GM12878 (cell line): ENCODE measurements at regions not wholly inside any gene's neighbourhood (a gene's known extent, or its start where the extent isn't known, plus 50 kb on each side); places are given as distances from the start of the nearest gene placed in this dataset.

Source experiments
- ATAC-seq: fragments of 200-7000 bp; cut with Tn5 transposase; 3 replicates; pipeline ENCODE4 v1.9.1; 2020; ENCODE audit warnings: mild to moderate bottlenecking, moderate library complexity
- BruUV-seq: library from RNA; stranded (reverse); fragments of 400-500 nt; replicated peaks from 2 replicates; lab custom pipeline; 2021; lab: Mats Ljungman, UMichigan
- CTCF ChIA-PET: fragments of 300-600 bp; sonication (Branson Sonifier 250); formaldehyde crosslinking; extraction: SDS; loops from one replicate; lab custom pipeline; 2021; ENCODE audit warnings: inconsistent platforms; lab: Yijun Ruan, JAX
- POLR2A ChIA-PET: fragments of 350-600 bp; formaldehyde crosslinking; extraction: SDS; loops from one replicate; lab custom pipeline; 2021; ENCODE audit warnings: inconsistent platforms; lab: Charles Lee
- RAD21 ChIA-PET: fragments of 300-600 bp; sonication (Branson Sonifier 250); formaldehyde crosslinking; loops from one replicate; lab custom pipeline; 2023; ENCODE audit warnings: antibody characterized with exemption; ENCODE audit not compliant: unreplicated experiment; lab: Charles Lee
- SMC1A ChIA-PET: fragments of 300-600 bp; sonication (Branson Sonifier 250); formaldehyde crosslinking; loops from one replicate; lab custom pipeline; 2023; ENCODE audit not compliant: unreplicated experiment, uncharacterized antibody; lab: Charles Lee
- DNase-seq: peaks from one replicate; pipeline ENCODE4 v3.0.0-alpha.2; 2011; ENCODE audit warnings: low read depth, low spot score
- FAIRE-seq: peaks from 3 replicates; lab custom pipeline; 2011; peaks lifted over from hg19 to GRCh38; lab: Jason Lieb, UNC
- H2AFZ ChIP-seq: 2 replicates; pipeline ENCODE4 v1.6.0; 2011; ENCODE audit warnings: low read depth, low read length, control low read depth; ENCODE audit not compliant: control insufficient read depth
- H3K27ac ChIP-seq: 2 replicates; pipeline ENCODE4 v1.5.1; 2011; ENCODE audit warnings: control low read depth; ENCODE audit not compliant: control insufficient read depth, insufficient read depth
- H3K27me3 ChIP-seq, 2 experiments: replicated peaks in 1 of 2; 2 replicates each; pipeline versions ENCODE4 v1.6.0 to v1.6.1; 2011; ENCODE audit warnings: low read length in 1 of 2; ENCODE audit not compliant: control insufficient read depth in 2 of 2, insufficient read depth in 2 of 2
- H3K36me3 ChIP-seq, 2 experiments: 2 replicates each; pipeline ENCODE4 v1.5.1; 2011; ENCODE audit warnings: low read length in 1 of 2; ENCODE audit not compliant: control insufficient read depth in 2 of 2, insufficient read depth in 2 of 2
- H3K4me1 ChIP-seq: 2 replicates; pipeline ENCODE4 v1.6.1; 2011; ENCODE audit warnings: mild to moderate bottlenecking, low read length, moderate library complexity, mixed read lengths; ENCODE audit not compliant: control insufficient read depth, insufficient read depth
- H3K4me2 ChIP-seq: 2 replicates; pipeline ENCODE4 v1.6.0; 2011; ENCODE audit warnings: control low read depth; ENCODE audit not compliant: control insufficient read depth, insufficient read depth
- H3K4me3 ChIP-seq: fragments of 200-600 bp; sonication (generic); 2 replicates; pipeline ENCODE4 v1.5.1; 2016
- H3K79me2 ChIP-seq: 2 replicates; pipeline ENCODE4 v1.6.0; 2011; ENCODE audit warnings: low read length; ENCODE audit not compliant: control insufficient read depth, insufficient read depth
- H3K9ac ChIP-seq: 2 replicates; pipeline ENCODE4 v1.8.0; 2011; ENCODE audit warnings: low read length, control low read depth, mixed read lengths; ENCODE audit not compliant: control insufficient read depth, insufficient read depth
- H3K9me3 ChIP-seq: replicated peaks from 3 replicates; pipeline ENCODE4 v1.5.1; 2011; ENCODE audit warnings: mild to moderate bottlenecking, low read length; ENCODE audit not compliant: control insufficient read depth, insufficient read depth
- H4K20me1 ChIP-seq: 2 replicates; pipeline ENCODE4 v1.6.0; 2011; ENCODE audit not compliant: control insufficient read depth, insufficient read depth
- FOXK2 ChIP-seq: fragments of 450-650 bp; IDR thresholded peaks from 2 replicates; pipeline ENCODE4 v1.6.1; 2017; ENCODE audit warnings: mild to moderate bottlenecking, moderate library complexity
- HDGF ChIP-seq: fragments of 450-650 bp; IDR thresholded peaks from 2 replicates; pipeline ENCODE4 v1.6.1; 2016; ENCODE audit warnings: antibody characterized with exemption
- IRF3 ChIP-seq: fragments of 450-650 bp; IDR thresholded peaks from 2 replicates; pipeline ENCODE4 v1.6.1; 2014; ENCODE audit warnings: mild to moderate bottlenecking
- MYC ChIP-seq: IDR thresholded peaks from 2 replicates; pipeline ENCODE4 v1.6.1; 2011; ENCODE audit warnings: mild to moderate bottlenecking, low read length, moderate library complexity, inconsistent platforms; ENCODE audit not compliant: insufficient read depth, insufficient replicate concordance, insufficient read length, severe bottlenecking
- RAD21 ChIP-seq: IDR thresholded peaks from 2 replicates; pipeline ENCODE4 v1.6.1; 2011; ENCODE audit warnings: mild to moderate bottlenecking, low read depth, low read length, moderate library complexity; ENCODE audit not compliant: insufficient read depth
- RELA ChIP-seq: fragments of 450-650 bp; IDR thresholded peaks from 2 replicates; pipeline ENCODE4 v1.8.0; 2014; ENCODE audit warnings: borderline replicate concordance; ENCODE audit not compliant: partially characterized antibody
- STAT1 ChIP-seq: fragments of 450-650 bp; conservative IDR thresholded peaks from 2 replicates; pipeline ENCODE4 v1.6.1; 2014; ENCODE audit warnings: antibody characterized with exemption, mild to moderate bottlenecking
- YY1 ChIP-seq: IDR thresholded peaks from 2 replicates; pipeline ENCODE4 v1.6.1; 2011; ENCODE audit warnings: low read depth, mild to moderate bottlenecking, low read length
- in situ Hi-C: fragments of 300-500 bp; cut with MboI; formaldehyde crosslinking; loops from 9 replicates; pipeline ENCODE4 v1.14.3; 2018; ENCODE audit warnings: mixed read lengths
- intact Hi-C: fragments of 100-400 bp; cut with micrococcal nuclease; formaldehyde crosslinking; loops from one replicate; pipeline ENCODE4 v1.14.2; 2022; ENCODE audit not compliant: unreplicated experiment
- TF ChIP-seq, protein P1 (sequence below): fragments of 450-650 bp; IDR thresholded peaks from 2 replicates; pipeline ENCODE4 v1.6.1; 2016; ENCODE audit warnings: mild to moderate bottlenecking

DNA sequence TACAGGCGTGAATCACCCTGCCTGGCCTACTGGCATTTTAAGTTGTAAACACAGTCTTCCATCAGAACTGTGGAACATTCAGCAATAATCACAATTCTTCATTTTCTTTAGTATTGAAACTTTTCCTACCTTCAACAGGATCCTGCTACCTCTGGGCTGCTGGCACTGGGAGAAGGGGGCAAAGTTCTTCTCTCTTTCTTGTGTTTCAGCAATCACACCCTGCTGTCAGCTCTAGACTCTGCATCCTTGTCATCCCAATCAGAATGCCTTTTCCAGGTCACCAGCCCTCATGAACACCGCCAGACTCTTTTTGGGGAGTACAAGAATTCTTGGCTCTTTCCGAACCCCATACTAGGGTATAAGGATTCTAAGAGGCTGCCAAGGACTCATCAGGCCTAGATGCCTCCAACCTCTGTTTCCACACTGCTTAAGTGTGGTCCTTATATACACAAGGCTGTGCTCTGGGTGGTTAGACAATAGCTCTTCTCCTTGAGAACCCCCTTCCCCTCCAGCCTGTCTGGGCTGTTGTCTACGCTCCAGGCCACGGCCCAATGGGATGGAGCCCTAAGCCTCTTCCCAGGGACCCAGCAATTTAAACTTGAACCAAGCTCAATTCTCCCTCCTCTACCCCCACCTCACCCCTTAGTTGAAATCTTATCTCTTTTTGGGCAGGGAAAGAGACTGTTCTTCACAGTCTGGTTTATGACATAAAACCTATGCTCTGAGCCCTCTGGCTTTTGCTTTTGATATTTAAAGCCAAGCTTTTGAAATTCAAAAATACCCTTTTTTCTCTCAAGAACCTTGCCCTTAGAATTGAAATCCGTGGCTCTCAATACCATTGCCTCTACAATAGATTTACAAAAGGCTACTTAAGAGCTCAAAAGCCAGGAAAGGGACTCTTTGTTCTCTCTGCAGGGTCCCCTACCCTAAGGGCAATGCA, 327.4 kb downstream of the BUD13 start (continued):
- no peak for TF ChIP-seq IRF3
- no peak for TF ChIP-seq HDGF

DNA sequence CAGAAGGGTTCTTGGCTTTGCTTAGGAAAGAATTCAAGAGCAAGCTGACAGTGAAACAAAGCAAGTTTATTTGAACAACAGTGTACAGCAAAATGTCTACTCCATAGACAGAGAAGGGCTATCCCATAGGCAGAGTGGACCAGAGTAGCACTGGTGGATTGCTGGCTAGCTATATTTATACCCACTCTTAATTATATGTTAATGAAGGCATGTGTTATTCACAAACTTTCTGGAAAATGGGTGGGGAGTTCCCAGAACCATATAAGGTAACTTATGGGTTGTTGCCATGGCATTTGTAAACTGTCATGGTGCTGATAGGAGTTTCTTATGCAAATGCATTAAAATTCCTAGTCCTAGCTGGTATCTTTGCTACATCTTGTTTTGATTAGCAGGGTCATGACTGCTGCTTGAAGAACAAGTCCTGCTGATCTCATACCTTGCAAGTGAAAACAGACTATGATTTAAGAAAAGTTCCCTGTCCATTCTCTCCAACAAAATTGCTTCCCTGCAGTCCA, 330.5 kb downstream of the BUD13 start:
- Histone ChIP-seq H3K79me2 (no peaks in the 10 kb centered on the region), H4K20me1 (no peaks in the 10 kb centered on the region), H3K9me3 (no peaks in the 10 kb centered on the region; the same call in 2 of the 3 replicates), H2AFZ (no peak overlapping the region), H3K27me3 (peaks cover 0 to 1% of the 10 kb centered on the region in 2 experiments; a peak in 2 of 4 replicates), H3K36me3 (no peaks in the 10 kb centered on the region), H3K27ac (no peak overlapping the region), H3K4me1 (no peaks in the 10 kb centered on the region), H3K4me2 (no peak overlapping the region), H3K9ac (no peak overlapping the region), H3K4me3 (no peak overlapping the region)
- intact Hi-C loops: no loop called here
- ChIA-PET CTCF (no interaction called here), POLR2A (no interaction called here), SMC1A (no interaction called here), RAD21 (no interaction called here)
- no peak for FAIRE-seq
- no peak for ATAC-seq
- BruUV-seq: no TSS peak
- no peak for DNase-seq
- TF ChIP-seq FOXK2 (no peak), STAT1 (no peak), MYC (no peak), RELA (no peak), RAD21 (no peak), YY1 (no peak)
- TF ChIP-seq, protein P1, sequence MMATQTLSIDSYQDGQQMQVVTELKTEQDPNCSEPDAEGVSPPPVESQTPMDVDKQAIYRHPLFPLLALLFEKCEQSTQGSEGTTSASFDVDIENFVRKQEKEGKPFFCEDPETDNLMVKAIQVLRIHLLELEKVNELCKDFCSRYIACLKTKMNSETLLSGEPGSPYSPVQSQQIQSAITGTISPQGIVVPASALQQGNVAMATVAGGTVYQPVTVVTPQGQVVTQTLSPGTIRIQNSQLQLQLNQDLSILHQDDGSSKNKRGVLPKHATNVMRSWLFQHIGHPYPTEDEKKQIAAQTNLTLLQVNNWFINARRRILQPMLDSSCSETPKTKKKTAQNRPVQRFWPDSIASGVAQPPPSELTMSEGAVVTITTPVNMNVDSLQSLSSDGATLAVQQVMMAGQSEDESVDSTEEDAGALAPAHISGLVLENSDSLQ: no peak
- in situ Hi-C loops: no loop called here
